Right lobe of liver (tissue), 6 donors: ENCODE measurements at regions not wholly inside any gene's neighbourhood (a gene's known extent, or its start where the extent isn't known, plus 50 kb on each side); places are given as distances from the start of the nearest gene placed in this dataset.

ENCODE experiments used
- ATAC-seq, 4 donors: fragments of 200-7000 bp; cut with Tn5 transposase; one replicate each; pipeline ENCODE4 v1.9.1; 2020; ENCODE audit warnings: mild to moderate bottlenecking in 4 of 4, moderate library complexity in 4 of 4
- DNase-seq, 3 donors: peaks; one replicate each; pipeline ENCODE4 v3.0.0-alpha.2; 2020
- H3K27ac ChIP-seq, 3 donors: fragments of 200-600 bp; one replicate each; pipeline ENCODE4 v1.8.0; 2022
- H3K27me3 ChIP-seq, 2 donors: fragments of 200-600 bp; one replicate each; pipeline ENCODE4 v1.8.0; 2022
- H3K36me3 ChIP-seq, 4 donors: fragments of 200-600 bp; sonication (generic) in 1 of 4; one replicate each; pipeline versions ENCODE4 v1.5.1 to v1.8.0; 2017 to 2022; ENCODE audit warnings: control low read depth in 1 of 4
- H3K4me1 ChIP-seq, 4 donors: fragments of 200-600 bp; sonication (generic) in 1 of 4; one replicate each; pipeline versions ENCODE4 v1.5.1 to v1.8.0; 2017 to 2022; ENCODE audit warnings: control low read depth in 1 of 4
- H3K4me3 ChIP-seq, 3 donors: fragments of 200-600 bp; one replicate each; pipeline ENCODE4 v1.8.0; 2022
- H3K9me3 ChIP-seq, 4 donors: fragments of 200-600 bp; sonication (generic) in 1 of 4; one replicate each; pipeline versions ENCODE4 v1.5.1 to v1.8.0; 2017 to 2022; ENCODE audit warnings: control low read depth in 1 of 4
- POLR2A ChIP-seq: fragments of 450-650 bp; IDR thresholded peaks from one replicate; pipeline ENCODE4 v1.6.1; 2017; ENCODE audit warnings: antibody characterized with exemption, mild to moderate bottlenecking
- WGBS: methylation state at CpG from one replicate; pipeline ENCODE4 v1.1.6; 2018; ENCODE audit warnings: low coverage, low lambda C conversion rate; ENCODE audit not compliant: insufficient coverage; ENCODE audit errors: missing lambda C conversion rate; 5-methylcytosine and 5-hydroxymethylcytosine counted together
- intact Hi-C, 2 donors: fragments of 100-400 bp; cut with DNase I; formaldehyde crosslinking; loops; one replicate each; pipeline versions ENCODE4 v1.11.2 to v1.14.1; 2022
- TF ChIP-seq, protein P1 (sequence below), 4 donors: fragments of 200-600 bp in 3 of 4; fragments of 450-650 bp in 1 of 4; IDR thresholded peaks; one replicate each; pipeline versions ENCODE4 v1.5.1 to v1.8.0; 2016 to 2022; ENCODE audit warnings: antibody characterized with exemption in 4 of 4, mild to moderate bottlenecking in 2 of 4
- donor health status: DM: no; HTN: yes; CAD: no.
- donor health status: DM: no; HTN: no; CAD: no.
- donor health status: DM: no; HTN: no; CAD: no.
- donor health status: DM: no; HTN: yes; CAD: no.
- donor health status: DM: no; HTN: yes; CAD: no.

DNA sequence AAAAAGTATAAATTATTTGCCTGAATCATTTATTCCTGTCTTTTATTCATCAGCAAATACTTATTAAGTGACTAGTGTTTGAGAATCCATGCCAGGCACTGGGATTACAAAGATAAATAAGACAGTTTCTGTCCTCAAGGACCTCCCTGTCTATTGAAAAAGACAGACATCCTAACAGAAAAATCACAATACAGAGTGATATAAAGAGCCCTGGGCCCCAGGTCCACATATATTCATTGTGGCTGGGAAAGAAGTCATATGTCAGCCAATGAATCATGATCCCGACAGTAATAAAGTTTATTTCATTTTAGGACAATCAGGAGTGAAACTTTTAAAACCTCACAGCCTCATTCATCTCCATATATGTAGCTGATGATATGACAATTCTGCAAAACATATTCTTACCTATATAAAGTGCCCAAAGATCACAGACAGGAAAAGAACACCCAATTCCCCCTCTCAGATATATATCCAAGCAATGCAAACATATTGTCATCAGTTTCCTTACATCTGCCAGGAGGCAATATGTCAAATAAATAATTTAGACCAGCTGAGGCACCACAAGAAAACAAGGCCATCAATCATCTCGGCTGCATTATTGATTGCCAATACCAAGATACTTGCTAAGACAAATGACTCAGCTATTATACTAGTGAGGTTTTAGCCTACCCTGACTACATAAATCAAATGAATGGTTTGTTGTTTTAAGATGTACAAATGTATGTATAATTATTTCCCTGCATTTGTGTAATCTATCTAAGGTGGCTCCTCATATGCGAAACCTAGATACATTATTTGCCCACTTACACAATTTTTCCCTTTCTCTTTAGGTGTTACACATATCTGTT lies 590.9 kb upstream of the API5 start:
- WGBS: 32% methylated on average over 3 of the region's 3 CpGs

DNA sequence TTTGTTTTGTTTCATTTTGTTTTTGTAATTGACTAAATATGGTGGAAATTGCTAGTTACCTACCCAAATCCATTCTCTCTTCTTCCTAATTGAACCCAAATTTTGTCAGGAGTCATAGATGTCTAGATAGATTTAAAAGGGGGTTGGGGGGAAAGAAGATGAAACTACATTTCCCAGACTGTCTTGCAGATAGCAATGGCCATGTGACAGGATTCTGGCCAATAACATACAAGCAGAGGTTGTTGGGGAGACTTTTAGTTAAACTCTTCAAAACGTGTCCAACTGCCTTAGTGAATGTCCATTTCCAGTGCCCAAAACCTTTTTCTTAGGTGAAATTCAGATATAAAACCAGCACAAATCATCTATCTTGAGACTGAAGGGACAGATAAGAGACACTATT lies 583.9 kb upstream of the API5 start:
- ATAC-seq (no peak), DNase-seq (no peak)
- no peaks in the 10 kb centered on the region for H3K36me3 ChIP-seq
- intact Hi-C loops: no loop called here
- H3K4me3 ChIP-seq: no peak overlapping the region
- no peaks in the 10 kb centered on the region for H3K9me3 ChIP-seq
- H3K4me1 ChIP-seq: no peaks in the 10 kb centered on the region
- no peak overlapping the region for H3K27ac ChIP-seq
- WGBS: 13% methylated on average over 1 of the region's 1 CpG
- no peak for TF ChIP-seq POLR2A
- TF ChIP-seq, protein P1, sequence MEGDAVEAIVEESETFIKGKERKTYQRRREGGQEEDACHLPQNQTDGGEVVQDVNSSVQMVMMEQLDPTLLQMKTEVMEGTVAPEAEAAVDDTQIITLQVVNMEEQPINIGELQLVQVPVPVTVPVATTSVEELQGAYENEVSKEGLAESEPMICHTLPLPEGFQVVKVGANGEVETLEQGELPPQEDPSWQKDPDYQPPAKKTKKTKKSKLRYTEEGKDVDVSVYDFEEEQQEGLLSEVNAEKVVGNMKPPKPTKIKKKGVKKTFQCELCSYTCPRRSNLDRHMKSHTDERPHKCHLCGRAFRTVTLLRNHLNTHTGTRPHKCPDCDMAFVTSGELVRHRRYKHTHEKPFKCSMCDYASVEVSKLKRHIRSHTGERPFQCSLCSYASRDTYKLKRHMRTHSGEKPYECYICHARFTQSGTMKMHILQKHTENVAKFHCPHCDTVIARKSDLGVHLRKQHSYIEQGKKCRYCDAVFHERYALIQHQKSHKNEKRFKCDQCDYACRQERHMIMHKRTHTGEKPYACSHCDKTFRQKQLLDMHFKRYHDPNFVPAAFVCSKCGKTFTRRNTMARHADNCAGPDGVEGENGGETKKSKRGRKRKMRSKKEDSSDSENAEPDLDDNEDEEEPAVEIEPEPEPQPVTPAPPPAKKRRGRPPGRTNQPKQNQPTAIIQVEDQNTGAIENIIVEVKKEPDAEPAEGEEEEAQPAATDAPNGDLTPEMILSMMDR (IDR thresholded peaks at IDR 0.05): no peak
- no peaks in the 10 kb centered on the region for H3K27me3 ChIP-seq

More for the DNA sequence above, 590.9 kb upstream of the API5 start:
- TF ChIP-seq, protein P1 (IDR thresholded peaks at IDR 0.05): no peak
- TF ChIP-seq POLR2A: no peak
- H3K27me3 ChIP-seq: no peaks in the 10 kb centered on the region
- intact Hi-C loops: no loop called here
- no peak for ATAC-seq
- DNase-seq: no peak
- peaks cover 0 to 2% (median 0%) of the 10 kb centered on the region in 4 donors for H3K9me3 ChIP-seq
- H3K4me3 ChIP-seq: no peak overlapping the region
- no peaks in the 10 kb centered on the region for H3K4me1 ChIP-seq
- H3K36me3 ChIP-seq: no peaks in the 10 kb centered on the region
- no peak overlapping the region for H3K27ac ChIP-seq

DNA sequence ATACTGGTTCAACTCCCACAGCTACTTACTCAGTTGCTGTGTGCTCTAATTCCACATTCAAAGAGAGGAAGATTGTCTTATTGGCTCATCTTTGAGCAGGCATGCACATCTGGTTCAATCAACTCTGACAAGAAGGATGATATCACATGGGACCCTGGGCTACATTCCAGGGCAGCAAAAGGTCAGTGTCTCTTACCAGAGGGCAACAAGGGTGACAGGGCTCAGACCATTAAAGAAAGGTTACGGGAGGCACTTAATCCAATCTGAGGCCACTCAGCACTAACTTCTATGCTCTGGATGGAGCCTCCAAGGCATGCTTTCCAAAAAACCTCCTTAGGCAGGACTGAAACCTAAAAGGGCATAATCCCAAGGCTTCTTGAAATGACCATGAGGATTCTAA lies 549.4 kb upstream of the API5 start:
- intact Hi-C loops: no loop called here
- Histone ChIP-seq H3K27ac (no peak overlapping the region), H3K36me3 (no peaks in the 10 kb centered on the region), H3K4me3 (no peak overlapping the region), H3K27me3 (no peaks in the 10 kb centered on the region), H3K4me1 (no peaks in the 10 kb centered on the region), H3K9me3 (no peaks in the 10 kb centered on the region)
- no peak for DNase-seq
- no CpG with 5 or more reads among the region's 1 CpG for WGBS
- no peak for ATAC-seq
- TF ChIP-seq, protein P1 (IDR thresholded peaks at IDR 0.05): no peak
- no peak for TF ChIP-seq POLR2A

DNA sequence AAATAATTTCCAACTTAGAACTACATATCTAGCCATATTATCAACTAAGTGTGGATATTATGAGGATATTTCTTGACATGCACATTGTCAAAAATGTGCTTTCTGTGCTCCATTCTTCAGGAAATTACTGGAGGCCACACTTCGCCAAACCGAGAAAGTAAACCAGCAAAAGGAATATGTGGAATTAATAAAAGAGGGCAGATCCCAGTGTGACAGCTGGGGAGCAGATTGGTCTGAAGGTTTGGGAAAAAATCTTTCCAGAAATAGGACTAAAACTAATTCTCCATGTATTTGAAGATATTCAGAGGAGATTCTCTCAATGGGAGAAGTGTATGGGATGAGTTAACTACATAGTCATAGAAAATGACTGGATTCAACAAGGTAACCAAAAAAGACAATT lies 546.9 kb upstream of the API5 start:
- Histone ChIP-seq H3K4me3 (no peak overlapping the region), H3K9me3 (no peaks in the 10 kb centered on the region), H3K27me3 (no peaks in the 10 kb centered on the region), H3K36me3 (no peaks in the 10 kb centered on the region), H3K4me1 (no peaks in the 10 kb centered on the region), H3K27ac (no peak overlapping the region)
- DNase-seq (no peak), ATAC-seq (no peak)
- 68% methylated on average over 2 of the region's 2 CpGs for WGBS
- TF ChIP-seq, protein P1 (IDR thresholded peaks at IDR 0.05): no peak
- intact Hi-C loops: no loop called here
